KG1 (cell line): ENCODE measurements at regions not wholly inside any gene's neighbourhood (a gene's known extent, or its start where the extent isn't known, plus 50 kb on each side); places are given as distances from the start of the nearest gene placed in this dataset.
"Not testable (repeated sequence)": the region's sequence is repeated elsewhere in the genome, so short reads cannot be mapped to it uniquely, and the experiment has no call there.

Source experiments
- DNase-seq: peaks from one replicate; lab custom pipeline; 2025; lab: John Stamatoyannopoulos, UW

GRCh38 chr12:24361877-24362580 is 412.6 kb upstream of the SOX5 start:
- DNase-seq, result no peak

DNA sequence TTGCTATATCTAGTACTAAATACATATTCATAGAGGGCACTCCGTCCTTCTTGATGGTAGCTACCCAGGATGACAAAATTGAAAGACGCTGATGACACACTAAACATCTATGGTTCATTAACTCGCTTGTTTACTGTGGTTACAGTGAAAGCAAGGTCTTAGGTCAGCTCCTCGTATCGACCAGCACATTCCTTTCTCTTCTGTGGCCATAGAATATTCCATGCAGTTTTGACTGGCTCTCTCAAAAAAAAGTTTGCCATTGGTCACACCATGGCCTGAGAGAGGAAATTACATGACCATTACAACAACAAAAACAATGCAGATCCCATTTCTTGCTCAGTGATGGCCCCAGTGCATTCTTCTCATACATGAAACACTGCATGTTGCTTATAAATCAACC is 411.4 kb upstream of the SOX5 start:
- no peak for DNase-seq

- no peak for DNase-seq
These were observed 411.0 kb upstream of the SOX5 start for GRCh38 chr12:24360461-24360860.

- no peak for DNase-seq
These were observed 410.6 kb upstream of the SOX5 start for GRCh38 chr12:24360057-24360456.

- no peak for DNase-seq
These were observed 409.9 kb upstream of the SOX5 start for GRCh38 chr12:24359418-24359817.

- DNase-seq, result no peak
These were observed 406.9 kb upstream of the SOX5 start for GRCh38 chr12:24356240-24356804.

GRCh38 chr12:24352363-24352762 is 402.9 kb upstream of the SOX5 start:
- DNase-seq, result no peak

GRCh38 chr12:24349051-24349799 is 399.8 kb upstream of the SOX5 start:
- peak; percentile 37 for DNase-seq

- DNase-seq, result not testable (repeated sequence)
These were observed 398.7 kb upstream of the SOX5 start for GRCh38 chr12:24348180-24348579.

DNA sequence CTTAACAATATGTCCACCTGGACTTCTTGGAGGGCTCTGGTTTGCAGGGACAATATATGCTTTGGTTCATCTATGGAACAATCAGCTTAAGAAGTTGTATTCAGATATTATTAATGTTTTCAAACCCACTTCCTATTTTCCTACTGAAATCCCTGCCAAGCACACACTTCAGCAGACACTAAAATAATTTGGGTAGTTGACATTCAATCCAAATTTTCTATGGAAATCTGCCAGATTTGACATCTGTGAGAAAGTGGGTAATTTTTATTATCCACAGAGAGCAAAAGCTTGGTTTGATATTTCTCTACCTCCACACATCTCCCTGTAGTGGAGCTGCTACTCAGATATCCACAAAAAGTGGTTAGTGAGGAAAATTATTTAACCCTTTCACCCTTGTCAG is 378.8 kb upstream of the SOX5 start:
- DNase-seq, result no peak

GRCh38 chr12:24325331-24325730 is 375.9 kb upstream of the SOX5 start:
- no peak for DNase-seq

DNA sequence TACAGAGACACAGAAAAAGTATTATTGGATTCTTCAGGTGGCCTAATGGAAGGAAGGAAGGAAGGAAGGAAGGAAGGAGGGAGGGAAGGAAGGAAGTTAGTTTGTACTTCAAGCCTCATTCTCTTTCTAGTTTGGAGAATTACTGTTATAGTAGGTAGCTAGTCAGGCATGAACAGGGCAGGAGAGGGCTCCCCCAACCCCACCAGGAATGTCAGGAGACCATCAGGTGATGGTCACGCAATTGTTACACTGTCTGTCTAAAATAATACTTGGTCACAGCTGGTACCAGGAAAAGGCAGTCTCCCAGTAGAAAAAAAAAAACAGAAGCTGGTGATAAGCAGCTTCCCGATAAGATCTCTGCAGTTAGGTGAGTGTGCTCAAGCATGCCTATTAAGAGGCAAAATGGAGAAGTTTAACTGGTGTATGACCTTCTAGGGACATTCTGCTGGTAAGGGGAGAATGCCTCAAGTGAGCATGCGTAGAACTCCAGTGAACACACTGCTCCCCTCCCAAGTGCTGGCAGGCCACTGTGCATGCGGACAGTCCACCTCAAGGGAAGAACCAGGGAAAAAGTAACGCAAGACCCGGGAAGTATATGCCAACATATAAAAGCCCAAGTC is 358.4 kb upstream of the SOX5 start:
- DNase-seq, result no peak

- no peak for DNase-seq
These were observed 357.7 kb upstream of the SOX5 start for GRCh38 chr12:24307153-24307552.

GRCh38 chr12:24306001-24306400 is 356.5 kb upstream of the SOX5 start:
- no peak for DNase-seq

DNA sequence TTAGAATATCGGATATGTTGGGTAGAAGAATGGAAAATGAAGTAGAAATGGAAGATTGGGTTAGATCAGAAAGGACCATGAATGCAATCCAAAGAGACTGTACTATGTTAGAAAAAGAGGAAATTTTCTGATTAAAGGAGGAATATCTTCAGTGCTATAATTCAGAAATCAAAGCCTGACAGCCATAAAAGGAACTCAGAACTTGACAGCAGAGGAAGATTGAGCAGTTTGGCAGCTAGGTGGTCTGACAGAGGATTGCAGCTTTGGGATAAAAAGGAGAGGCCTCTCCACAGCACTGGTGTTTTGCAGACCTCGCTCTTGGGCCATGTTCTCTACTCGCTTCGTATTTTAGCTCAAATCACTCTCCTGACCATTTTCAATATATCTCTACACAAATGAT is 354.8 kb upstream of the SOX5 start:
- DNase-seq, result no peak

DNA sequence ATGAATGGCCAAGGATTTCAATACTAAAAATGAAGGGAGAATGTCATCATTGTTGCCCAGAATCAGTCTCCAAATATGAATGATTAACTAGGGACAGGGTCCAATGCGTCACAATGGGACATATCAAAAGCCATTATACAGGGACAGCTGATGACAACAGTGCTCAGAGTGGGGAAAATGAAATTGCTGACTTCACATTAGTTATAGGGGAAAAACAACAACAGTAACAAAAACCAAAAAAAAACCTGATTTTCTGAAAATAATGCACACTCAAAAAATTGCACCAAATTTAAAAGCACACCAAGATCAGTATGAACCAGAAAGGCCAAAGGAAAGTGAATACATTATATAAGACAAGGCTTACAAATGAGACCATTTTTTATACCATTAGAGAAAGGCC is 353.2 kb upstream of the SOX5 start:
- no peak for DNase-seq

DNA sequence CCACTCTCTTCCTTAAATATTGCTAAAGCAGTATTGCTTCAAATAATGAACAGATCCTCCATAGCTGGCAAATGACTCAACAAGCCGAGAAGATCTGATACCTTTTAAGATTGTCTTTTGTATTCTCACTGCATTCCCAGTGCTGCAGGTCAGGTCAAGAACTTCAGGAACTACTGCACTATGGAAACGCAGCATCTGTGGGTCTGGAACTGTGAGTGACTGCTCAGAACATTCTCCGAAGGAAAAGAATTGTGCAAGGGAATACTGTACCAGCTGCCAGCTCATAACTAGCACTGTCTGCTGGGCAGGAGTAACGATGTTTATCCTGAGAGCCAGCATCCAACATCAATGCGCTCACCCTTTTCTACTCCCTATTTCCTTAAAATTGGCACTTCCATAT is 348.0 kb upstream of the SOX5 start:
- DNase-seq, result no peak

- DNase-seq, result no peak
These were observed 344.1 kb upstream of the SOX5 start for GRCh38 chr12:24293549-24293948.

DNA sequence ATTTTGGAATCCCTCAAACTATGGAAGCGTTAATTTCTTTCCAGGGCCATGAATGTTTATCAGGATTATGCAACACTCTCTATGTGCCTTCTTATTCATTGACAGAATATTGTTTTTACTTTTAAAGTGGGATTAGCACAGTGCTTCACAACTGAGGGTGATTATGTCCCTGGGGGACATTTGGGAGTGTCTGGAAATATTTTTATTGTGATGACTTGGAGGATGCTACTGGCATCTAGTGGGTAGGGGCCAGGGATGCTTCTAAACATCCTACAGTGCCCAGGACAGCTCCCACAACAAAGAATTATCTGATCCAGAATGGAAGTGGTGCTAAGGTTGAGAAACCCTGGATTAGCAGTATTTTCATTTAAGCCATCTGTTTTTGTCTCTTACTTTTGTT is 338.5 kb upstream of the SOX5 start:
- DNase-seq, result no peak

DNA sequence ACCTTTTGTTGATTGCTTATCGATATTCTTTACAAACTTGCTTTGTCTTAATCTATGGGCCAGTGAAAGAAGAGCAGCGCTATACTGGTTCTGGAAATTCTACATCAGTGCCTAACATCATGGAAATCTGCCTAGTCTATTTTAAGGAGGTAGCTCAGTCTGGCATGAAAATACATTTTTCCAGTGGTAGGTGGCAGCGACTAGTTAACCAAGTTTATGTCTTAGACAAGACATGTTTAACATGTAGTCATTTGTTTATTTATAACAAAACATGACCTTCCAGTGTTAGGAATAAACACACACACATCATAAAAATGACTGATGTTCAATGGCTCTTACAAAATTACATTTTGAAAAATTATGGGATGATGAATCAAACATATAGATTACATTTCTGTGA is 336.0 kb upstream of the SOX5 start:
- no peak for DNase-seq

- DNase-seq, result no peak
These were observed 331.9 kb upstream of the SOX5 start for GRCh38 chr12:24281341-24281740.

DNA sequence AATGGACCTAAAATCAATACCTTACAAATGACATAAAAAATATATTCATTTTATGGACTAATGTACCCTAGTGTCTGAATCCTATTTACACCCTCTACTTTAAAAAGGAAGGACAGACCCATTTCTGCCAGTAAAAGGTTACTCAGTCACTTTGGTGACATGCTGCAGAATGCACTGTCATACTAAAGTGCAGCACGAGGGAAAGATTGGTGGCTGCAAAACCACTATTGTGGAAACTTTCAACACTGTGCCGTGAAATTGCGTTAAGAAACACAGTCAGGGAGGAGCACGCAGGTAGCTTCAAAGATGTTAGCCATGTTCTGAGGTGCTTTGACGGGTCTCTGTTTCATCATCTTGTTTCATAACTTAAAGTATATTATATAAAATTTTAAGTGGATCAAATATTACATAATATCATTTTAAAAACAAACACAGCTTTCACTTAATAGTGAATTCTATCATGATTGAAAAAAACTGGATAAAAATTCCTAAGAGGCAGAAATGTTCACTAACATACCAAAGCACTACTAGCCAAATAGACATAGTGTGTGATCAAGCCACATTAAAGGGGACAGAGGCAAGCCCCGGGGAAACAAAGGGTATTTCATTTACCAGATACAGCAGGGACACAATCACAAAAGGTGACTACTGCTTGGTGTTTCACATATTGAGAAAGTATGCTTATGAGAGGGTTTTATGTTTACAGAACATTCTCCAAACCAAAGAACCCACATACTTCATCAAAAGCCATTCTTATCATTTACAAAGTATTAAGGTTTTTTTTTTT is 330.8 kb upstream of the SOX5 start:
- no peak for DNase-seq
